H9 (cell line): ENCODE measurements at regions not wholly inside any gene's neighbourhood (a gene's known extent, or its start where the extent isn't known, plus 50 kb on each side); places are given as distances from the start of the nearest gene placed in this dataset.
"Not testable (repeated sequence)": the region's sequence is repeated elsewhere in the genome, so short reads cannot be mapped to it uniquely, and the experiment has no call there.

ENCODE experiments used
- DNase-seq: peaks from one replicate; pipeline ENCODE4 v3.0.0-alpha.2; 2017
- H2AFZ ChIP-seq: one replicate; pipeline ENCODE4 v1.6.1; 2013; ENCODE audit warnings: mild to moderate bottlenecking, low read length, control low read depth, moderate library complexity
- H2AK5ac ChIP-seq: 2 replicates; pipeline ENCODE4 v1.6.1; 2013; ENCODE audit warnings: low read length, control low read depth, mixed read lengths; ENCODE audit not compliant: insufficient read length
- H2BK120ac ChIP-seq: one replicate; pipeline ENCODE4 v1.6.1; 2013; ENCODE audit warnings: low read depth, mild to moderate bottlenecking, low read length, control low read depth, inconsistent platforms; ENCODE audit not compliant: poor library complexity, severe bottlenecking
- H2BK12ac ChIP-seq: 2 replicates; pipeline ENCODE4 v1.6.1; 2013; ENCODE audit warnings: low read length, control low read depth, mixed read lengths, low read depth; ENCODE audit not compliant: insufficient read length
- H2BK15ac ChIP-seq: 2 replicates; pipeline ENCODE4 v1.6.1; 2013; ENCODE audit warnings: low read depth, low read length, control low read depth
- H2BK20ac ChIP-seq: one replicate; pipeline ENCODE4 v1.6.1; 2013; ENCODE audit warnings: low read depth, mild to moderate bottlenecking, low read length, control low read depth, inconsistent platforms; ENCODE audit not compliant: poor library complexity, severe bottlenecking
- H2BK5ac ChIP-seq: 2 replicates; pipeline ENCODE4 v1.6.1; 2013; ENCODE audit warnings: low read length, control low read depth, mixed read lengths; ENCODE audit not compliant: insufficient read length
- H3K14ac ChIP-seq: 2 replicates; pipeline ENCODE4 v1.6.1; 2013; ENCODE audit warnings: low read length, control low read depth; ENCODE audit not compliant: insufficient read depth
- H3K18ac ChIP-seq: 2 replicates; pipeline ENCODE4 v1.6.1; 2013; ENCODE audit warnings: low read depth, mild to moderate bottlenecking, mixed read lengths, low read length, control low read depth; ENCODE audit not compliant: insufficient read length
- H3K23ac ChIP-seq: 2 replicates; pipeline ENCODE4 v1.6.1; 2013; ENCODE audit warnings: low read length, control low read depth, mixed read lengths, low read depth; ENCODE audit not compliant: insufficient read length
- H3K23me2 ChIP-seq: 2 replicates; pipeline ENCODE4 v1.6.1; 2013; ENCODE audit warnings: low read depth, mild to moderate bottlenecking, mixed read lengths, low read length, control low read depth; ENCODE audit not compliant: insufficient read length, poor library complexity, severe bottlenecking
- H3K27ac ChIP-seq: 2 replicates; pipeline ENCODE4 v1.5.1; 2013; ENCODE audit warnings: low read length, control low read depth, mixed read lengths, low read depth; ENCODE audit not compliant: insufficient read length
- H3K27me3 ChIP-seq: 2 replicates; pipeline ENCODE4 v1.6.1; 2013; ENCODE audit warnings: low read length, control low read depth, inconsistent platforms; ENCODE audit not compliant: insufficient read depth
- H3K4ac ChIP-seq: 2 replicates; pipeline ENCODE4 v1.6.1; 2013; ENCODE audit warnings: low read depth, mild to moderate bottlenecking, control low read depth, inconsistent platforms, low read length, moderate library complexity
- H3K4me1 ChIP-seq: 2 replicates; pipeline ENCODE4 v1.6.1; 2013; ENCODE audit warnings: low read length, control low read depth, inconsistent platforms; ENCODE audit not compliant: insufficient read depth
- H3K4me2 ChIP-seq: 2 replicates; pipeline ENCODE4 v1.6.1; 2013; ENCODE audit warnings: low read length, control low read depth, mixed read lengths; ENCODE audit not compliant: insufficient read length, insufficient read depth
- H3K56ac ChIP-seq: 2 replicates; pipeline ENCODE4 v1.6.1; 2013; ENCODE audit warnings: low read depth, mild to moderate bottlenecking, mixed read lengths, low read length, control low read depth; ENCODE audit not compliant: insufficient read length
- H3K79me1 ChIP-seq: 2 replicates; pipeline ENCODE4 v1.6.1; 2013; ENCODE audit warnings: low read depth, mild to moderate bottlenecking, moderate library complexity, low read length, control low read depth, inconsistent platforms; ENCODE audit not compliant: insufficient read depth, poor library complexity, severe bottlenecking
- H3K79me2 ChIP-seq: 2 replicates; pipeline ENCODE4 v1.6.1; 2013; ENCODE audit warnings: low read length, control low read depth, inconsistent platforms; ENCODE audit not compliant: insufficient read depth
- H3K9ac ChIP-seq: 2 replicates; pipeline ENCODE4 v1.6.1; 2013; ENCODE audit warnings: low read length, control low read depth, mixed read lengths; ENCODE audit not compliant: insufficient read length; ENCODE audit errors: extremely low read depth
- H3K9me3 ChIP-seq: one replicate; pipeline ENCODE4 v1.6.1; 2013; ENCODE audit warnings: low read depth, low read length, inconsistent platforms; ENCODE audit not compliant: control insufficient read depth
- H3T11ph ChIP-seq: one replicate; pipeline ENCODE4 v1.6.1; 2013; ENCODE audit warnings: mild to moderate bottlenecking, low read length, control low read depth, inconsistent platforms
- H4K20me1 ChIP-seq: one replicate; pipeline ENCODE4 v1.6.1; 2013; ENCODE audit not compliant: control insufficient read depth, insufficient read length, insufficient read depth
- H4K5ac ChIP-seq: 2 replicates; pipeline ENCODE4 v1.6.1; 2013; ENCODE audit warnings: low read depth, mild to moderate bottlenecking, mixed read lengths, low read length, control low read depth; ENCODE audit not compliant: insufficient read length
- H4K8ac ChIP-seq: replicated peaks from 2 replicates; pipeline ENCODE4 v1.6.1; 2013; ENCODE audit warnings: low read length, control low read depth, mixed read lengths, low read depth; ENCODE audit not compliant: insufficient read length
- H4K91ac ChIP-seq: 2 replicates; pipeline ENCODE4 v1.6.1; 2013; ENCODE audit warnings: low read depth, mild to moderate bottlenecking, moderate library complexity, mixed read lengths, low read length, control low read depth; ENCODE audit not compliant: insufficient read length
- H3K27ac Mint-ChIP-seq, 3 experiments: 2 replicates in 2 of 3; 3 replicates in 1 of 3; pipeline ENCODE4 v1.8.0; 2020 to 2021; ENCODE audit warnings: mixed read lengths in 3 of 3, mild to moderate bottlenecking in 1 of 3, moderate library complexity in 1 of 3
- H3K27me3 Mint-ChIP-seq: 2 replicates; pipeline ENCODE4 v1.8.0; 2021; ENCODE audit warnings: low read depth, mild to moderate bottlenecking, moderate library complexity, mixed read lengths
- H3K36me3 Mint-ChIP-seq, 3 experiments: 2 replicates in 2 of 3; 3 replicates in 1 of 3; pipeline ENCODE4 v1.8.0; 2020 to 2021; ENCODE audit warnings: low read depth in 3 of 3, mixed read lengths in 3 of 3; ENCODE audit not compliant: insufficient read depth in 1 of 3
- H3K4me1 Mint-ChIP-seq, 2 experiments: 2 replicates each; pipeline ENCODE4 v1.8.0; 2020; ENCODE audit warnings: mixed read lengths in 2 of 2
- H3K4me3 Mint-ChIP-seq, 2 experiments: 2 replicates in 1 of 2; 3 replicates in 1 of 2; pipeline ENCODE4 v1.8.0; 2020 to 2021; ENCODE audit warnings: mild to moderate bottlenecking in 2 of 2, mixed read lengths in 2 of 2, moderate library complexity in 1 of 2
- H3K9me3 Mint-ChIP-seq, 2 experiments: 2 replicates in 1 of 2; 3 replicates in 1 of 2; pipeline ENCODE4 v1.8.0; 2020; ENCODE audit warnings: mild to moderate bottlenecking in 2 of 2, mixed read lengths in 2 of 2, moderate library complexity in 1 of 2
- CTCF ChIP-seq: fragments of 200-600 bp; sonication (generic); conservative IDR thresholded peaks from 3 replicates; pipeline ENCODE4 v1.8.0; 2021; ENCODE audit warnings: antibody characterized with exemption, mild to moderate bottlenecking
- WGBS: extraction: QIAGEN DNeasy Blood & Tissue Kit; methylation state at CpG from one replicate; pipeline ENCODE4 v1.1.7; 2013; ENCODE audit warnings: missing lambda C conversion rate, low lambda C conversion rate, mixed read lengths; ENCODE audit not compliant: insufficient read length; ENCODE audit errors: extremely low coverage; 5-methylcytosine and 5-hydroxymethylcytosine counted together

- Histone ChIP-seq H3K9ac (no peak overlapping the region), H3K79me2 (no peaks in the 10 kb centered on the region), H2BK5ac (no peak overlapping the region), H2AFZ (no peak overlapping the region), H2BK120ac (no peak overlapping the region), H4K20me1 (no peaks in the 10 kb centered on the region), H3T11ph (no peak overlapping the region), H4K8ac (no peak overlapping the region), H3K23ac (no peak overlapping the region), H4K5ac (no peak overlapping the region), H3K56ac (no peak overlapping the region), H4K91ac (no peak overlapping the region), H2AK5ac (no peak overlapping the region), H3K4ac (no peak overlapping the region), H3K23me2 (no peaks in the 10 kb centered on the region), H2BK15ac (no peak overlapping the region), H3K14ac (no peak overlapping the region), H2BK12ac (no peak overlapping the region), H3K27ac (no peak overlapping the region), H3K27me3 (no peaks in the 10 kb centered on the region), H2BK20ac (no peak overlapping the region), H3K79me1 (no peaks in the 10 kb centered on the region), H3K4me2 (no peak overlapping the region), H3K18ac (no peak overlapping the region), H3K4me1 (no peaks in the 10 kb centered on the region), H3K9me3 (no peaks in the 10 kb centered on the region)
- H3K36me3 Mint-ChIP-seq = peaks cover 0 to 6% (median 4%) of the 10 kb centered on the region in 3 experiments; a peak in 3 of 7 replicates
- no peak overlapping the region for H3K27ac Mint-ChIP-seq
- peaks cover 17% of the 10 kb centered on the region for H3K27me3 Mint-ChIP-seq
- H3K9me3 Mint-ChIP-seq = peaks cover 13 to 15% of the 10 kb centered on the region in 2 experiments; a peak in 4 of 5 replicates
- no peak overlapping the region for H3K4me3 Mint-ChIP-seq
- 100% methylated on average over 1 of the region's 2 CpGs for WGBS
- no peak for TF ChIP-seq CTCF
- DNase-seq = no peak
- no peaks in the 10 kb centered on the region for H3K4me1 Mint-ChIP-seq
Measured at GRCh38 chr10:125252937-125253336, 92.6 kb upstream of the CTBP2 start.

- not testable (repeated sequence) for H2BK120ac ChIP-seq, H4K5ac ChIP-seq, H3K23me2 ChIP-seq, DNase-seq, H3K27me3 ChIP-seq, H3K4me3 Mint-ChIP-seq, H3K4ac ChIP-seq, H3K9me3 ChIP-seq, H3K9ac ChIP-seq, H3K4me1 Mint-ChIP-seq, H3K23ac ChIP-seq, H3K36me3 Mint-ChIP-seq, H3K79me1 ChIP-seq, H2BK5ac ChIP-seq, H2AK5ac ChIP-seq, H3K79me2 ChIP-seq, H3K4me2 ChIP-seq, H3K56ac ChIP-seq, H3K18ac ChIP-seq, H3K4me1 ChIP-seq, H4K8ac ChIP-seq, H2BK20ac ChIP-seq, H2AFZ ChIP-seq, H4K20me1 ChIP-seq, H2BK15ac ChIP-seq, H3T11ph ChIP-seq, H4K91ac ChIP-seq, H2BK12ac ChIP-seq, H3K14ac ChIP-seq, H3K27ac ChIP-seq, H3K27ac Mint-ChIP-seq
- no CpG with 5 or more reads among the region's 4 CpGs for WGBS
- H3K9me3 Mint-ChIP-seq = peaks cover 13 to 15% of the 10 kb centered on the region in 2 experiments; a peak in 4 of 5 replicates
- H3K27me3 Mint-ChIP-seq = peaks cover 21% of the 10 kb centered on the region
Measured at GRCh38 chr10:125250834-125251233, 90.5 kb upstream of the CTBP2 start.
